ENCODE measurements at regions not wholly inside any gene's neighbourhood (a gene's known extent, or its start where the extent isn't known, plus 50 kb on each side); places are given as distances from the start of the nearest gene placed in this dataset.
A peak's percentile ranks its signal among the peaks of the same experiment; 100 is the strongest.

DNA sequence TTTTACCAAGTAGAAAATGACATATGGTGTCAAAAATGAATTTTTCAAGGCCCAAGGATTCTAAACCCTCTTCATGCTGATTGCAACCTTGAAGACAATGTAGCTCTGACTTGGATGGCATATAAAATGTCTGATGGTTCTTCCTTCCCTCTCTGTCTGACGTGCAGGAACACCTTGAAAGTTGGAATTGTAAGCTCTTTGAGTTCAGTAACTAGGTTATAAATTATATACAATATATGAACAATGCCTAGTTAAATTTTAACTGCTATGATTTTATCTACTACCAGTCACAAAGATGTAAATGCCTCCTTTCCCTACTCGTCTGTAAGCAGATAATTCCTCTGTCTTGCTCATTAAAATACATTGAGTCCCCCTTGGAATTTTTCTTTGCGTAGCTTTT is 89.5 kb upstream of the TMEM17 start:
- DNase-seq: no peak

GRCh38 chr2:62593825-62594224 is 87.8 kb upstream of the TMEM17 start:
- DNase-seq: no peak

DNA sequence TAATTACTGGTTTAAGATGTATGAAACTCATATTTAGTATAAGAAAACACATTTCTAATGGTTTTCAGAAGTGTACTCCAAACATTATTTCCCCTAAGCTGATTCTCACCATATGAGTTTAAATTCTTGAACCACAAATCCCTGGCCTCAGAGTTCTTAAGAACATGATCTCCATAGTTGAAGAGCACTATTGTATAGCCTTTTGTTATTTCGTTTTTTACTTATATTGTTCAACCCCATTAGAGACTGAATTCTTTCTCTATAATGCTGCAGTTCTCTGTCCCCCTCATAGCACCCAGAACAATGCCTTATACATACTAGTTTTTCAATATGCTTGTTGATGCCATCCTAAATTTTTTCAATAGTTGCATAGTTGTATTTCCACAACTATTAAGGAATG is 85.5 kb upstream of the TMEM17 start:
- no peak for DNase-seq

- peak; percentile 51 for DNase-seq
These were observed 83.8 kb upstream of the TMEM17 start for GRCh38 chr2:62589691-62590356.

DNA sequence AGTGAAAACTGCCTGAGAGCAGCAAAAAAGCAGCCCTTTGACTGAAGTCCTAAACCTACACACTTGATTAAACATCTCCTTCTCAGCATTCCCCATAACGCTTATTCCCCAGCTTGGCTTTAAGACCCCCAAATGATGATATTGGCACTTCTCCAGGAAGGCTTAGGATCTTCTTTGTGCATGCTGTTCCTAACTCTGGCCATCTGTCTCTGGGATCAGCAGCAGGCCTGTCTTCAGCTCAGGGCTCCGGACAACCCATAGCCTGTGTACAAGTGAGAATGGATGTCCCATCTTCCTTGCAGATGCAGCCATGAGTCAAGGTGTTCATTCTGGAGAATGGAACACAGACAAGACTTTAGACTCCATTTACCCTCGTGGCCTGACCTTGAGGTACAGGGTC is 81.6 kb upstream of the TMEM17 start:
- DNase-seq: no peak

DNA sequence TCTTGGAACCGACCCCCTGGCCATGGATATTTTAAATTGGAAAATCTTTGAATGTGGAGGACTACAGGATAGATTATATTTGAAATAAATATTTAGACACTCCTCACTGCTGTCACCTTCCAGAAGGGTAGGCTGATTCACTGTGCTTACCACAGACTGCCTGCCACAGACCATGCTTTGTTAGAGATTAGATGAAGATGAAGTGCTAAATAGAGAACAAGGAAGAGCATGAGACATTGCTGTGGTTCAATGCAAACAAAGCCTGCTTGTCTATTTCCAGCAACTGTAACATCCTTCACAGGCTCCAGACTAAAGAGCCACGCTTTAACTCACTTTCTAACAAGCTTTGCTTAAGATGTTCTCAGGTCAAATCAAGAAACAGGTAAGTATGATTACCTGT is 81.0 kb upstream of the TMEM17 start:
- DNase-seq: peak; percentile 13

- no peak for DNase-seq
These were observed 73.0 kb upstream of the TMEM17 start for GRCh38 chr2:62578803-62579640.

DNA sequence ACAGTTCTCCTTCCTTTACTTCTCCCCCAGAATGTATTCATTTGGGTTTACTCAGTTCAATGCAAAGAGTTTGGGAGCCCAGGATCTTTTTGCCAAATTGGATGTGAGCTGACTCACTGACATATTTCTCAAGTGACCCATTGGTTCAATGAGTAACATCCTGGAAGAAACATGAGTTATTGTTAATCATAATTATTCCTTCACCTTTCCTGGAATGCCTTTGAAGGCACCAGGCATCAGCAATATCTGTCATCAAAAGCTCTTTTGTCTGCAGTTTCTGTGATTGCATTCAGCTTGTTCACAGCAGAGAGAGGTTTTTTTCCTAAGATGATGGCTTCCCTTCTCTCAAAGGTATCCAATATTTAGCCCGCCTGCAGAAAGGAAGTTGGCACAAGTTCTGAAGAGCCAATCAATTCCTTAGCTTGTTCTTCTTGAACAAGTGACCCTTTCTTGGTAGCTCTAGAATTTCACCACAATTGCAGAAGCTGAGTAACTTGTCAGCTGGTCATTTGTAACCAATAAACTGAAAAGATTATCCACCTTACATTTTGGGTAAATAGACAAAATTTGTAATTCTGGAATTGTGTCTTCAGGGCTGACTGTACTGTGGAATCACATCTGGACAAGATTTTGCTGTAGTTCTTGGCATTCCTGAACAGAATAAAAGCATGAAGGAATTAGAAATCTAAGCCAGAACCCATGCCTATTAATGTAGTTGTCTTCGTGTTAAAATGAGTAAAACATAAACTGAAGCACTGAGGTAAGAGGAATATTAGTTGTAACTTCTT is 72.2 kb upstream of the TMEM17 start:
- DNase-seq: no peak

DNA sequence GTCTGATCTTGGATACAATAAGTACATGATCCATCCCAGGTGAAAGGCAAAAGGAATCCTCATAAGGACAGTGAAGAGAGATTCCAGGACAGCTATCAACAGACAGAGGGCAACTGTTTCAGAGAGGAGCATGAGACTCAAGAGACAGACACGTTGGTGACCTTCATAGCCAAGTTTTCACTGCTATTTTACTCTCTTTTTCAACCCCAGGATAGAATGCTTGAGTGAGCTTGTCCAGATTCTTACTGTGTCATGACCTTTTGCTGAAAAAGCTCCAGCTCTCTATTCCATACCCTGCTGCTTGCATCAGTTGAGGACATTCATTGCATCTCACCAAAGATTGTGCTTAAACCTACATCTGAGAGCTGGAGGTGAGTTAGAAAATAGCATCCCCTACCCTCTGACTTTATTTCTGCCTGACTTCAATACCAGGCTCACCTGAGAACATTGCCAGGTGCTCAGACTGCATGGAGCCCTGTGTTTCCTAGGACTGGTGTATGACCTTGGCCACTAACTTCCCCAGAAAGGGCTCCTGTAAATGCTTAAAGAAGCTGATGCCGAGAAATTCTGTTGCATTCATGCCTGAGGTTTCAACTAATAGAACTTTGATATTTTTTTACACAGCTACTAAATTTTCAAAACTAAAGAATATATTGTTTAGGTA is 70.4 kb upstream of the TMEM17 start:
- DNase-seq: no peak

DNA sequence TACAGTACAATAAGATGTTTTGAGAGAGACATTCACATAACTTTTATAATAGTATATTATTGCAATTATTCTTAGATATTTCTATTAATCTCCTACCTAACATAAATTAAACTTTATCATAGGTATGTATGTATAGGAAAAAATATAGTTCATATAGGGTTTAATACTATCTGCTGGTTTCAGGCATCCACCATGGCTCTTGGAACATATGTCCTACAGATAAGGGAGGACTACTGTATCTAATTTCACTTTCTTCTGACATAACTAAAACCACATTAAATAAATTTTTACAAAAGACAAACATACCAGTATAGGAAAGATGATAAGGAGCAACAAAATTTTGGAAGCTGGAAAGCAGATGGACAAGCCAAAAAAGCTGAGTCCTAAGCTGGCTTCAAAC is 67.9 kb upstream of the TMEM17 start:
- no peak for DNase-seq

GRCh38 chr2:62573137-62573731 is 67.2 kb upstream of the TMEM17 start:
- DNase-seq: no peak

DNA sequence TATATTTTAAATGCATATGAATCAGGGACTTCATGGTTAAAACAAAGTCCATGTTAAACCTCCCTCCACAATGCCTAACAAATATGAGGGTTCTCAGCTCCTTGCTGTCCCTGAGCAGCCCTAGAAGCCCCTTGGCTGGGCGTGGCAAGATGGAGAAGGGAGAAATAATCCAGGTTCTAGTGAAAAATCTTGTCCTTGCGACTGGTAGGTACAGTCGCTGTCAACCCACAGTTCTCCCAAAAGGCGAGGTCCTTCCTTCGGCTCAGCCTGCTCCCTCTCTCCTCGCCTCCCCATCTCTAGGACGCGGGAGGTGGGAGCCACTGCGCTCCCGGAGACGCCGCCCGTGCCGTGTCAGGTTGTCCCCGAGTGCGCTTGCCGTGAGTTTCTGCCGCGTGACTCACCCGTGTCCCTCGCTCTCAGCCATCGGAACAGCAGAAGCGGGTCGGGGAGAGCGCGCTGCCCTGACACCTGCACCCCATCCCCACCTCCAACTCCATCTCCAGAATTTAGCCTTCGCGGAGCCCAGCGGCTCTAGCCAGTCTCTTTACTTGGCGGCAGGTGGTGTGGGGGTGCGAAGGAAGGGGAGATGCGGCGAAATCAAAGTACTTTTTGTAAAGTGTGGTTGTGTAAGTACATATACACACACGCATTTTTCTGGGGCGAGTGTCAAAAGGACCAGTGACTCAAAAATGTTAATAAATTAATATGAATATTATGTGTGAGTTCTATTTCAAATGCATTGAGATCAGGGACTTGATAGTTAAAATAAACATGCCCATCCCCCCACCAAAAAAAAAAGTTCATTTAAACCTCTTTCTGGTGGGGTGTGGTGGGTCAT is 65.1 kb upstream of the TMEM17 start:
- DNase-seq: no peak

DNA sequence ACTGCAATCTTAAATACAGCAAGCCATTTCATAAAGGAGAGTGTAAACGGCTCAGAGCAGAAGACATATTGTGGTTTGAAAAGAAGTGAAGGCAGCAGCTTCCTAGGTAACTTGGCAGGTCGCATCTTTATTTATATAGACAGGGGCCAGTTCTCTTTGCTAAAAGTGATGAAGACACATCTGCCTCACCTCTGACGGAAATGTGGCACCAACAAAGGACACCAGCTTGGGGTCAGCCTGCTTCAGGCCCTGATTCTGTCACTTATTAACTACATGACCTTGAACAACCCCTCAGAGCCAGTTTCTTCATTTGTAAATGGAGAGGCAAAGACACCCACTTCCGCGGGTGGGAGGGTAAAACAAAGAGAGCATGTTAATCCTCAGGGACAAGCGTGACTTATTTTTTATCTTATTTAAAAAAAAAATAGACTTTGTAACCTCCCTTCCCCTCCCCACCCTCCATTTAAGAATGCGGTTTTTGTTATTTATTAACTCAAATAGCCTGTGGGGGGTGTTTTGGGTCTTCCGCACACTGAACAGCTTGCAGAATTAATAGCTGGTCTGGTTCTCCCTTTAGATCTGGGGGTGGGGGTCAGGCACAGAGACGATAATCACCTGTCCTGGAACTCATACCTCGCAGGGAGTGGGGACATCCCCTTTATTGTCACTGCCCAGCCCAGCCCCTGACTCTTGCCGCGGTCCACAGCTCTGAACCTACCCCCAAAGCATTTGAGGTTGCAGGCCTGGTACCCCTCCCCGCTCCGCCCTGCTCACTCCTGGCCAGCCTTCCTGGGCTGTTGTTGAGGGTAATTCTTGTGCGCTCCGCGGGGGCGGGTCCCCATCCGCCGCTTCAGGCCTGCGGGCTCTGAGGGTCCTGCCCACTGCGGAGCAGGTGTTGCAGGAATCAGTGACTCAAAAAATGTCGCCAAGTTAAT is 64.2 kb upstream of the TMEM17 start:
- no peak for DNase-seq

- DNase-seq: no peak
These were observed 63.2 kb upstream of the TMEM17 start for GRCh38 chr2:62568983-62569837.

GRCh38 chr2:62568074-62568473 is 62.1 kb upstream of the TMEM17 start:
- no peak for DNase-seq

DNA sequence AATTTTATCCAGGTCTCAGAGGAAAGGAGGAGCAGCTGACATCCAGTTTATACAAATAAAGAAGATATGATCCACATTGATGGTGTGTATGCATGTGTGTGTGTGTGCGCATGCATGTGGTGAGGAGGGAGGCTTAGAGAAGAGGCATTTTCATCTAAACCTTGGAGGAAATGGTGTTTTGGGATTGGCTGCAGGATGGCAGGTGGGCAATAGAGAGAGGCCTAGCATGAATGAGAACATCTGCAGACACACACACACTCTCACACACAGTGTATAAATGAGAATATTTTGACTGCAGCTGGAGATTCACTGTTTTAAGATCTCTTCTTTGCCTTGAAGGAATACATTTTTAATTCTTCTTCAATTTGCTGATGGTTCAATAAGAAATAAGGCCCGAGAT is 61.7 kb upstream of the TMEM17 start:
- DNase-seq: no peak

DNA sequence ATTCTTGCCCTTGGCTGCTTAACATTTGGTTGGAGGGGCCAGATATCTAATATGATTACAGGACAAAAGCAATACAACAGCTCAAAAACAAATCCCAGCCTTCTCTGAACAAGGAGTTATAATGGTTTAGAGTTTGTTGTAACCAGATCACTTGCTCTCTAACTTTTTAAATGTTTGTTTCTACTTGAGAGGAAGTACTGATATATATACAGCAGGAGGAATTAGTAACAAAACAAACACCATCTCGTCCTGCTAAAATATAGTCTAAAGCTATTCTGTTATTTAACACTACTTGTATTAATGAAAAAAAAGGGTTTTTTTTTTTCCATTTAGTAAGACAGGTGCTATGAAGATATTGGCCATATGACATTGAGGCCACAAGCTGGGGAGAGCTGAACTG is 60.9 kb upstream of the TMEM17 start:
- no peak for DNase-seq

- DNase-seq: no peak
These were observed 59.4 kb upstream of the TMEM17 start for GRCh38 chr2:62565309-62565908.
